Stimulated activated CD4-positive, alpha-beta T cell treated with anti-CD3 and anti-CD28 coated beads, Interleukin-4, amount 100 ng/mL, for 4 hours (primary cell): ENCODE measurements at regions not wholly inside any gene's neighbourhood (a gene's known extent, or its start where the extent isn't known, plus 50 kb on each side); places are given as distances from the start of the nearest gene placed in this dataset.

Experiments
- DNase-seq, 2 experiments: peaks; one replicate each; pipeline ENCODE4 v3.0.0-alpha.2; 2020

DNA sequence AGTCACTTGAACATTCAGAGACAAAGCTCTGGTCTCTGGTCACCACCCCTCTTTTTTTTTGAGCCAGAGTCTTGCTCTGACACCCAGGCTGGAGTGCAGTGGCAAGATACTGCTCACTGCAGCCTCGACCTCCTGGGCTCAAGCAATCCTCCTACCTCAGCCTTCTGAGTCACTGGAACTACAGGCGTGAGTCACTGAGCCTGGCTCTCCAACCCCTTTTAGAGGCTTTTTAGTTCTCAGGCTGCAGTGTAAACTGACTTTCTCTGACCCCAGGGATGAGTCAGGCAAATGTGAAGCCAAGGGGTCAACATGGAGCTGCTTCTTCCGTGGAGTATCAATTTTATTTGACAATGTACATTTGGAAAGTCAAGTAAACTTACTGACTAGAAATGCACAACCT is 229.2 kb downstream of the PTTG2 start:
- peak in 1 of 2 experiments; percentile 15 for DNase-seq

DNA sequence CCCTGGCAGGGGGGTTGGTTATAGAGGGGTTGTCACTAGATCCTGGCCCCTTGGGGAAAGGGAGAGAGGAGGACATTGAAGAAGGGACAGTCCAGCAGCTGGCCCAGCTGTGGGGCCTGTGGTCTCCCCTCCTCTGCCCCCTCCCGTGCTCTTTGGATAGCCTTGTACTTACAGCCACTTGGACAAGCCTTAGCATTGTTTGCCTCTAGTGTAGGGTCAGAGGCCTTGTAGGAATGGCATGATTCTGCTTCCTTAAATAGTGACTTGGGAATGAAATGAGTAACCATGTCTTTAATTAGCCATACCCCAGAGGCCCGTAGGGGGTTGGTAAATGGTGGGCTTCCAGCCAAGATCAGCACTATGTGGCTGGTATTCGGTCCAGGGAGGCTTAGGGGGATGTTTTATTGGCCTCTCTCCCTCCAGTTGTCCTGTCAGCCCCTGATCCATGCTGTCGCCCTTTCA is 230.6 kb downstream of the PTTG2 start:
- no peak for DNase-seq

DNA sequence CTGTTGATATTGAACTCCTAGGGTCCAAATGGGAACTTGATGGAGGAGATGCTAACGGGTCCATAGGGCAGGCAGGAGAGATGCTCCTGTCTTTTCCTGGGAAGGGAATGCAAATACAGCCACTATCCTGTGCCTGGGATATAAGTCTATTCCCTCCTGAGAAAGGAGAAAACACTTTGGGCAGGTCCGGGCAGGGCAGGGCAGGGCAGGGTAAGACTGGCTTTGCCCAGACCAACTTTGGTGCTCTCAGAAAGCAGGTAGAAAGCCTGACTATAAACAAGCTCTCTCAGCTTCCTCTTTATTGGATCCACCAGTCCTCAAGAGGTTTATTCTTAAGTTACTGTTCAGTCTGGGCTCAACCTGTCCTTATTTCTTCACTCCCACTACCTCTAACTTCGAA is 232.3 kb downstream of the PTTG2 start:
- DNase-seq: no peak

DNA sequence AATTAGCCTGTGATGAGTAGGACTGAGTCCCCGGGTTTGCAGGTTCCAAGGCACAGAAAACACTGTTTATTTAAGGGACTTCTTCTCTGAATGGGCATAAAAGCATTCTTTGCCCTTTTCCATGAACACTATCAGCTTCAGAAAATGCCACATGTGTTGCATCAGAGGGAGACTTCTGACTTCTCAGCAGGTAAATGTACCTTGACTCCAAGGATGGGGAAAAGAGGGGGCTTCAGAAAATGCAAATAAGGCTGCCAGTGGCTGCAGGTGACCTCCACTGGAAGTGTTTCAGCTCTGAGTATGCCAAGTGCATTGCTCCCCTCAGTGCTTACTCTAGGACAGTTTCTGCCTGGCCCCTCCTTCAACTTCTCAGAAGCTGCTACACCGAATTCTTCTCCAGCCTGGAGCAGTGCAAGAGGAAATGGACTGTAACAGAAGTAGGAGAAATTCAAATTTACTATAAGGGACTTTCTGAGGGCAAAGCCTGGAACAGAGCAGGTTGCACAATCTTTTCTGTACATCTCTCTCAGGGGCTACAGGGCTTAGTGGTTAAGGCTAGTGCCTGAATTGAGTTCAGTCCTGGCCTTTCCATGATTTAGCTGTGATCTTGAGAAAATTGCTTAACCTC is 233.2 kb downstream of the PTTG2 start:
- no peak for DNase-seq

DNA sequence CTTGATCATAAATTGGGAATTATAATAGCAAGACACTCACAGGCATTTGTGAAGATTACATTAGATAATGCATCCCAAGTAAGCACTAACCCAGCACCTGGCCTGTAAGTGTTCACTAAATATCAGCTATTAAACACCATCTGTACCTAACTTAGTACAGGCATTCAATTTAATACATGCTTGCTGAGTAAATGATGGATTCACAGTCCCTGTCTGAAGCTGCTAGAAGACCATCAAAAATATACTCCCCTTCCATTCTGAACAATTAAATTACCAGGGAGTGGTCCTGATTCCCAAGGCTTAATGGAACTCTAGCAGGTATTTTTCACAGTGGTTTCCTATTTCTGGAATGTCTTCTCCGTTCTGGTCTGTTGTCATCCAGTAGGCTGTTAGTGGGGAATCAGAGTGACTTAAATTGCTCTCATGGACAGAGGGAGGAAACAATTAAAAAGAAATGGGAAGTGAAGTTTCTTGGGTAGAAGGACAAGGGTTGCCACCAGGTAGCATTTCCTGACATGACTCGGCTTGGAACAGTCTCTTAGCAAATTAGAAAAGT is 233.9 kb downstream of the PTTG2 start:
- no peak for DNase-seq

DNA sequence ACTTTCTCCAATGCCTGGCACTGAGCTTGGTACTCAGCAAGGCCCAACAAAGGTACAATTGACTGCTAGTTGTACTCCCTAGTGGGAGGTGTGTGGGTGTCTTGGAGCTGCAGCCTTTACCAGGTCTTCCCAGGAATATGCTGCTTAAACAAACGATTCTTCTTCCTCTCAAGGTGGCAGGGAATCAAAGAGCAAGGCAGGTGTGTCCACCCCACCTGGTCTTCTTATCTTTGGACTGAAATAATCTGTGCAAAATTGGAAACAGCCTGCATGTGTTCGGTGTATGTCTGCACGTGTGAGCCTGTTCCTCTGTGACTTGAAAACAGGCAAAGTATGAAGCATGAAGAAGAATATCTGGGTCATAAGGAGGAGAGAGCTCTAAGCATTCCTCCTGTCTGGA is 235.3 kb downstream of the PTTG2 start:
- no peak for DNase-seq

DNA sequence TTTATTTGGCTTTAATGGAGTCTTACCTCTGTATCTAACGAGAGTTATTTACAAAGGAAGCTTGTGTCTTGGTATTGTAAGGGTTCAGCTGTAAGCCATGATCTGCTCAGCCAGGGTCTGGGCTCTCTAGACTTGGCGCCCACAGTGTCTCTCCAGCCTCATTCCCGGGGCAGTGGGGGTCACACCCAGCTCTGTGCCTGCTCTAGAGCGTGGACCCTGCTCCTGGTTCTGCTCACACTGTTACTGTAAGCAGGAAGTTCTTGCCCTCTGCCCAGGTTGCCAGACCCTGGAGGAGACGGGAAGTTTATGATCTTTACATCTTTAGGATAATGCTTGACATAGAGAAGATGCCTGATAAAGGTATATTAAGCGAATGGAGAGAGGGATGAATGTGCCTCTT is 235.7 kb downstream of the PTTG2 start:
- no peak for DNase-seq

DNA sequence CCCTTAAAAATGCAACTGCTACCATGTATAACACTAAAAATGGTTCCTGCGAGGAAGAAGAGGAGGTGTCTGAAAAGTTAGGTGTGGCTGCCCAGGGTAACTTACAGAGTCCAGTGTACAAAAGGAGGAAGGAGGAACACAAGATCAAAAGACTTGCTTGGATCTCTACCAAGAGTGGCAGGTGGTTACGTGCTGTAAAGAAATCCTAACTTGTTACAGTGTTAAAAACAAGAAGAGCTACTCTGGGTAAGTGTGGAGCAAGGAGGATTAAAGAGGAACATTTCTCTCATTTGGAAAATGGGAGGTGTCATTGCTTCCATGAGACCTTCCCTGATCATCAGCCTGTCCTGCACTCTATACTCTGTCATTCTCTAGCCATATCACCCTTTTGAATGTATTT is 242.0 kb downstream of the PTTG2 start:
- no peak for DNase-seq

DNA sequence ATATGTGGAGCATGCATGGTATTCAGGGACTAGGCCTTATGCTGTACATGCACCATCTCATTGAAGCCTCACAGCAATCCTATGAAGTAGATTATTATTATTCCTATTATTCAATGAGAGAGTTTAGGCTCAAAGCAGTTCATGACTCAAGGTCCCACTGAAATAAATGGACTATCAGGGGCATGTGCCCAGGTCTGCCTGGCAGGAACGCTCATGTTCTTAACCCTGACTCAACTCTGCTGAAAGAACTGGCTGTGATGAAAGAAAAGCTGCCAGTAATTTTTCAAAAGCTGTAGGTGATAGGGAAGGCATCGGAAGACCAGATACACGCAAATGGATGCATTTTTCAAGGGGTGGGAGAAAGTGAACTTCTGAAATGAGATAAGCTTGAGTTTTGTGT is 243.4 kb downstream of the PTTG2 start:
- DNase-seq: no peak

DNA sequence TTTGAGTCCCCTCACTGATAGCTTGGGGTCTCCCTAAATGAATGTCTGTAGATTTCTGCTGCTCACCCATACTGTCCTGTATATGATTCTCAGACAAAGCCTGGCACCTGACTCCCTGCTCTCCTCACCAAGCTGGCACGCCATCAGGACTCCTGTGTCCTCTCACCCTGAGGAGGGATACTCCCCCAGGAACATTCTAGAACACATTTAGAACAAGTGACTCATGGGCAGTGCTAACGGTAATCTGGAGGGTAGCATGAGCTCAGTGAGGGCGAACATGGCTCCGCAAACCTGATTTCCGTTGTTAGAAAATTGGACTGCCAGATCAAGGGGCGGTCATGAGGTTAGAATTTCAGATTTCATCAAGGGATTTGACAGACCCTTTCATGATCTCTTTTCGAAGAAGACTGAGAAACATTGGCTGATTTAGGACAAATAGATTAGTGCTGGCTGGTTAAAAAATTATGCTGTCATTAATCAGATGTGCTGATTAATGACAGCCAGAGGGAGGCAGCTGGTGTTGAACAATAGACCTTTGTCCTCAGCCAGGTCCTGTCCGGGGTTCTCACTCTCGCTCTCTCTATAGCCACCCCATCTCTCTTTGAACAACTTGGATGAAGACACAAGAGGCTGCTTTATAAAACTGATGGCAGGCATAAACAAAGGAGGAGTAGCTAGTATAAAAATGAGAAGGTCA is 244.3 kb downstream of the PTTG2 start:
- no peak for DNase-seq

DNA sequence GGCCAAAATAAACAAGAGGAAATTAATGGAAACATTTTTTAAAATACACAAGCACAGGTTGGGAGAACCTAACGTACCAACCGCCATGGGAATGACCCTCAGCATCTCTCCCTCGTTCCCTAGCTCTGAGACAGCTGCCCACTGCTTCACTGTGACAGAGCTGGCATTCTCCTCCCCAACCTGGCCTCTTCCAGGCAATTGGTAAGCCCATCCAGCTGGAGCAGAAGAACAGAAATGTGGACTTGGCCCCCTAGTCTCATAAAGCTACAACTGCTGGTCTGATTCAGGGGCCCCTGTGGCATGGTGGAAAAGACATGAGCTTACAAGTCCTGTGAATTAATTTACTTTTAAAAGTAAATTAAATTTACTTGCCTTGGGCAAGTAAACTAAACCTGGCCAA is 245.1 kb downstream of the PTTG2 start:
- no peak for DNase-seq

DNA sequence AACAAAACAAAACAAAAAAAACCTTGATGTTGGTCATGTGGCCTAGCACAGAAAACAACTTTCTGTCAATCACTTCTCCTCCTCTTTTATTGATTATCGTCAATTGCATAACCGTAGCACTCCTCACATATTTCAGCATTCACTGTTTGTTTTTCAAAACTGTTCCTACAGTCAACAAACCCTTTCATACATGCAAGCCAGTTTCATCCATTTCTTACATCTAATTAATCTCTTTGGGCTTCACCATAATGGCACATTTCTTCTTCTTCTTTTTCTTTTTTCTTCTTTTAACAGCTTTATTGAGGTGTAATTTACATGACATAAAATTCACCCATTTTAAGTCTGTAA is 246.9 kb downstream of the PTTG2 start:
- DNase-seq: no peak

DNA sequence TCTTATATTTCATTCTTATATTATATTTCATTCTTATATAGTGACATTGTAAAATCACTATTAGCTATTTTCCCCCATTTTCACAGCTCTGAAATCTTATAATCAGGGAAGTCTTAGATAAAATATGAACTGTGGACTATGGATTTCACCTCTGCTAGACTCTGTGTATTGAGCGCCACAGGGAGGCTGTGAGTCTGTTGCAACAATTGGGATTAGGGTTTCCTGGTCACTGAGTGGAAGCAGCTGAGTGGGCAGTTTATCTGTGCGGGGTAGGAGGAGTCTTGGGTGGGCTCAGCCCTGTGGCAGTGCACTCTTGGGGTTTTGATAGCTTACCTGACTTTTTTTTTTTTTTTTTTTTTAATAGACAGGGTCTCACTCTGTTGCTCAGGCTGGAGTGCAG is 249.5 kb downstream of the PTTG2 start:
- DNase-seq: no peak

DNA sequence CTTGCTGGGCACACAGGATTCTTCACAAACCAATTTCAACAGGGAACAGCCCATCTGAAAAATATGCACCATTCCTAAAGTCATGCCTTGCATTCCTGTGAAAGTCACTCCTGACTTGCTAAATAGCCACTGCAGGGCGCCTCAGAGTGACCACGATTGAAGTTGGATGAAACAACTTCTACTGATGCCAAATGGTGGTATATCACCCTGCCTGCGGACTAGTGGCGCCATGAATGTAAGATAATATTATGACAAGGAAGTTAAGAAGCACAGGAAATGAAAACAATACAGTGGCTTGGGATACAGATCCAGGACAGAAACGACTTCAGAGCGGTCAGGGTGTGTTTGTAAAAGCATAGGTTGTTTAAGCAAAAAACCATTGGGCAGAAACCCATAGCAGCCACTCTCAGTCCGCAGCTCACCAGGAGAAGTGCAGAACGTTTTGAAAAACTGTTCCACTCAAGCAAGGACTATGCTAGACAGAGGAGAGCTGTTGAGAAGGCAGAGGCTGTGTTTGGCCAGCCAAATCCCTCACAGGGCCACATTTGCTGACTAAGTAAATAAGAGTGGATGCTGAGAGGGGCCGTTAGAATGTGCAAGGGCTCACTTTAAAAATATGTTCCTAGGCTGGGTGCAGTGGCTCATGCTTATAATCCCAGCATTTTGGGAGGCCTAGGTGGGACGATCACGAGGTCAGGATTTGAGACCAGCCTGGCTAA is 250.4 kb downstream of the PTTG2 start:
- no peak for DNase-seq

DNA sequence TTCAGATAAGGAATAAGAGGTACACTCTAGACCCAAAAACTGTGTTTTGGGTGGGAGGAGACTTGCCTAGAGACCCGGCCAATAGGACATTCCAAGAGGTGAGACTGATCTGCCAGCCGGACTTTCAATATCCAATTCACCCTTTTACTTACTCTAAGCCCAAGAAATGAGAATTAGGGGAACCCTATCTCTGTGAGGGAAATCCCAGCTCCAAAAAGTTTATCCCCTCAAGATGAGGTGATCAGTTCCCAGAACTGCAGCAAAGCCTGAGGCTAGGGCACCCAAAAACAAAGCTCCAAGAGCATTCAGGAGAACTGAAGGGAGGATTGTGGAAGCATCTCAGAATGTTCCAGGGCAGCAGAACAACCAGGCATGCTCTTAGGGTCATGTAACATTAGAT is 251.7 kb downstream of the PTTG2 start:
- no peak for DNase-seq

DNA sequence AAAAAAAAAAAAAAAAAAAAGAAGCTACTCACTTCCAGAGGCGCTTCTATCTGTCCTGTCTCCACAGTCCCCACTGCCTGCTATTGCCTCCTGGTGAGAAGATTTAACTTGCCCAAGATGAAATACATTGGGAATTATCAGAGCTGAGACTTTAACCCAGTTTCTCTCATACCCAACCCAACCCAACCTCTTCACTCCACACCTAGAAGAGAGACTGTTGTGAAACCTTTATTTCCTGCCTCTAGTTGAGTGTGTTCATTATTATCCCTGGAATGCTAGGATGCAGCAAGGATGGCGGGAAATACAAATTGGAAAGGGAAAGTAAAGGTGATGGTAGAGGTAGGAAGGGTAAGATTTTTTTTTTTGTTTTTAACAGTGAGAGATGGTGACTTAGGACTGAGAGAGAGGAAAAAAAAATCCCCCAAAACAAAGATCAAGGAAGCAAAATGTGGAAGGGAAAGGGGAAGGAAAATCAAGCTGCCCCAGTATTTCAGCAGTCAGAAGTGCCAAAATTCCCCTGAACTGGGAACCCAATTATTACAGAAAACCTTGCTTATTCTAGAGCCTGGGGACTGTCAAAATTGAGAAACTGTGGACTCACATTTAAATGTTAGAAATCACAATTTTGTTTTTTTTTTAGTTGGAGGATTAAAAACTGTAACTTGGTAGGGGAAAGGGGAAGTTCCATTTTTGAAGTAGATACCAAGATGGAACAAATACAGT is 253.0 kb downstream of the PTTG2 start:
- no peak for DNase-seq

DNA sequence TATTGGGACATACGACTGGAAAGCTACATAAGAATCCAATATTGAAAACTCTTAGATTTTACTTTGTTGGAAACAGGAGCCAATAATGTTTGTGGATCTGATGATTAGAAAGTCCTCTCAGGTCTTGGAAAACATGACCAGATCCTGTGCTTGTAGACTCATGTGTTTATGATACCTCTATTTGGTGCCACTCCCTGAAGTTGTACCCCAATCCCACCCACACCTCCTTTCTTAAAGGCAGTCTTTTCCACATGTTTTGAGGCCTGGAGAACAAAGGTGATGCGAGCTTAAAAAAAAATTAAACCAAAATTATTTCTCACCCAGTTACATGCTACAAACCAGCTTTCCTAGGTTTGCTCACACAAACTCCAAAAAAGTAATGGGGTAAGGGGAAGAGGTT is 262.7 kb downstream of the PTTG2 start:
- DNase-seq: no peak

DNA sequence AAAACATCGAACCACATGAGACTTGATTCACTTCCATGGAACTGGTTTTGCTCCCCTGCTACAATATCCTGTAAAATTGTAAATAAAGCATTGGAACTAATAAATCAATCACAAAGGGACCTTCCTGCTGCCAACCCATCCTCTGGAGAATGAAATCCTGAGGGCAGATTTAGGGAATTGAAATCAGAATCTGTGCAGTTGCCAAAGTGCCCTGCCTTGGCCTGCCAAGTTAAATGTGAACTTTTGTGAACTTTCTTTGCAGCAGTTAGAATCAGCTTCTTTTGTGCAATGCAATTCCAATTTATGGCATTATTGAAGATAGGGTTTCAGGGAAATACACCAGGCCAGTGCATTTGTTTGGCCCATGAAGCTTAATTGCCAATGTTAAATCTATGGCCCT is 263.1 kb downstream of the PTTG2 start:
- DNase-seq: no peak

DNA sequence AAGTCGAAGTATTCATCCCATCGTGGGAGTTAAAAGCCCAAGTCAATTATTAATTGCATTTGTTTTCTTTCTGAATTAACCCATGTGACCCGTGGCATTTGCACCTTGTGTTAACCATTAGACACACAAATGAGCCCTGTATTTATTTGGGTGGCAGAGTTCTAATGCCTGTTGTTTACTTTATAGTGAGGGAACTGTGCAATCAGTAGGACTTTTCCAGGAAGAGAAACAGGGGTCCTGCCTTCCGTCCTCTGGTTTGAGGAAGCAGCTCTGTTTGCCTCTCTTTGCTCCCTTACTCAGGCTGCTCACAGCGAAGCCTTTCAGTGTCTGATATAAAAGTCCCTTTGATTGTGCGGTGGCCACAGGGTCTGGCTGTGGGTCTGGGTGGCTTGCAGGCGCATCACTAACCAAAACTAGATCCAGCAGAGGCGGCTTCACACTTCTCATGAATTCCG is 263.6 kb downstream of the PTTG2 start:
- DNase-seq: no peak

DNA sequence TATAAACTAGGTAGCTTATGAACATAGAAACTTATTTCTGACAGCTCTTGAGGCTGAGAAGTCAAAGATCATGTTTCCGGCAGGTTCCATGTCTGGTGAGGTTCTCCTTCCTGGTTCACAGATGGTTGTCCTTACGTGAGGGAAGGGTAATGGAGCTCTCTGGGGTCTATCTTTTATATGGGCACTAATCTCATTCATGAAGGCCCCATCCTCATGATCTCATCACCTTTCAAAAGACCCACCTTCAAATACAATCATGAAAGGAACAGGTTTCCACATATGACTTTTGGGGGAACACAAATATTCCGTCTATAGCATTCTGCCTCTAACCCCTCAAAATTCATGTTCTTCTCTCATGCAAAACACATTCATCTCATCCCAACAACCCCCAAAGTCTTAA is 264.7 kb downstream of the PTTG2 start:
- DNase-seq: no peak

DNA sequence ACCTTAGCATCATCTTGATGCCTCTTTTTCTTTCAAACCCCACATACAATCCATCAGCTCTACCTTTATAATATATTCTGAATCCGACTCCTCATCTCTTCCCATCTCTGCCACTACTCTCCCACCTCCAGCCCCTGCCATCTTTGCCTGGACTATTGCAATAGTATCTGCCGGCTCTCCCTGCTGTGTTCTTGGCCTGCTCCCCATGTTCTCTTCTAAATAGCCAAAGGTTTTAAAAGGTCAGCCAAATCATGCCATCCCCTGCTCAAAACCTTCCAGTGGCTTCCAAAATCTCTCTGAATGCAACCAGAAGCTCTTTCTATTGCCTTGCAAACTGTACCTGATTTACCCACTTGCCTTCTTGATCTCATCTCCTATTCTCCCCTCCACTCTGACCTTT is 266.0 kb downstream of the PTTG2 start:
- no peak for DNase-seq

DNA sequence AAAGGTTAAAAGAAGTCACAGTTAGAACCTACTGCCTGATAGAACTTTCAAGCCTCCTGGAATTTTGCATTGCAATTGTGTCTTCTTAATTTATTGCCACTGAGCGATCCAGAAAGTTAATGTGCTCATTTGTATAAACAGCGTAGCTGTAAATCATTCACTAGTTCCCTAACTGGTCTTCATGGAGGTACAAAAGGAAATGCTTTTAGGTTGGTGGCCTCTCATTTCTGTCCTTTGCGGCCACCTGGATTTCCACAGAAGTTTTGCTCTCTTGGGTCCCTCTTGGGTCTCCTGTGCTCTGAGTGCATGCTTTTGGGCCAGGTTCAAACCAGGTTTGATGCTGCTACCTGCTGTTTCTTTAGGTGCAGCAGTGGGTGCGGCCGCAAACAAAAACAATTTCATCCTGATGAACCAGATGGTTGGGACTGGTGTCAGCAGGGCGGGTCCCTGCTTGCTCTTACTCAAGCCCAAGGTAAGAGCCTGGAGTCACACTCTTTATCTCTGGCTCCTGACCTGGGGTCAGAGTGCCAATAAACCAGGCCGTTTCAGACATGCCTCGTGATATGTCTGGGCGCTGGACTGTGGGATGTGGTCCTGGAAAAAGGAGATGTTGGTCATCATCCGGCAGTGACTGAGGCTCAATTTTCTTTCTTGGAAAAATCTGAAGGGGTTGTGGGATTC is 270.1 kb downstream of the PTTG2 start:
- DNase-seq: no peak
